Nucleus accumbens (tissue), 56 donors: ENCODE measurements at regions not wholly inside any gene's neighbourhood (a gene's known extent, or its start where the extent isn't known, plus 50 kb on each side); places are given as distances from the start of the nearest gene placed in this dataset.
A peak's percentile ranks its signal among the peaks of the same experiment; 100 is the strongest.

Experiments
- DNase-seq, 56 donors: peaks; one replicate each; lab custom pipeline; 2025; lab: John Stamatoyannopoulos, UW

GRCh38 chr9:18129809-18130334, 344.1 kb upstream of the ADAMTSL1 start:
- no peak for DNase-seq

DNA sequence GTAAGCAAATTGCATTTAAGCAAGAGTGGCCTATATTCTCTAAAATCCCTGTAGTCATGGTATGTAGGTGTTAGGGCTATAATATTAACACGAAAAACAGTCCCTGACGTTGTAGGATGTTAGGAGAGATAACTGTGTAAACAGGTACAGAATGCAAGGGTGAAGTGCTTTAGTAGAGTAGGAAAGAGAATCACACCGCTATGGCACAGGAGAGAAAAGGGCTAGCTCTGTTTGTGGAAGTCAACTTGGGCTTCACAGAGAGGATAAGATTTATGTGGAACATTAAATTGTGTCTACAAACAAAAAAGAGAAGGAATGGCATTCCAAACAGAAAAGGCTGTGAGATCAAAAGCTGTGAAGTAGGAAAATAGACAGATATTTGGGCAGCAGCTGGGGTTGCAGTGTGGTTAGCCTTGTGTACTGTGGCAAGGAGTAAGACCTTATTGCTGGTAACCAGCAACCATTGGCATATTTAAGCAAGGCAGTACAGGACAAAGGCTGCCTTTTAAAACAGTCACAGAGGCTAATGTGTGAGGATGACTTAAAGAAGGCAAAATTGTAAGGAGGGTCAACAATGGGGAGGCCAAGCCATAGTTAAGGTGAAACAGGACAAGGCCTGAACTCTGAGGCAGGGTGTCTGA, 337.5 kb upstream of the ADAMTSL1 start:
- no peak for DNase-seq

DNA sequence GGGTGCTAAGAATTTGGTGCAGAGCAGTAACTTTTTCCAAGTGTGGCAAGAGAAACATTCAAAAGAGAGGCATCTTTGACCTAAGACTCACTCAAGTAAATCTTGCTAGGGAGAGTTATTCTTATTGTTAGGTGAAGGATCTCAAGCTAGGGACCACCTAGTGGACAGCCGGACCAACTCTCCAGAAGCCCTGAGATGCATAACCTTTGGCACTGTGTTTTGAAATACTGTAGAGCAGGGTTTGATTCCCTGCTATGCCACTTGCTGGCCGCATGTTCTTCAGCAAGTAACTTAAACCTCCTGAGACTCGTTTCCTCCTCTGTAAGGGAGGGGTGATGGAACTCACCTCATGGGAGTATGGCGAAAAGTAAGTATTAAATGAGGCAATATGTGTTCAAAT, 336.1 kb upstream of the ADAMTSL1 start:
- DNase-seq, result no peak

GRCh38 chr9:18138656-18139055, 335.3 kb upstream of the ADAMTSL1 start:
- no peak for DNase-seq

- no peak for DNase-seq
Measured at GRCh38 chr9:18141681-18142080, 332.3 kb upstream of the ADAMTSL1 start.

DNA sequence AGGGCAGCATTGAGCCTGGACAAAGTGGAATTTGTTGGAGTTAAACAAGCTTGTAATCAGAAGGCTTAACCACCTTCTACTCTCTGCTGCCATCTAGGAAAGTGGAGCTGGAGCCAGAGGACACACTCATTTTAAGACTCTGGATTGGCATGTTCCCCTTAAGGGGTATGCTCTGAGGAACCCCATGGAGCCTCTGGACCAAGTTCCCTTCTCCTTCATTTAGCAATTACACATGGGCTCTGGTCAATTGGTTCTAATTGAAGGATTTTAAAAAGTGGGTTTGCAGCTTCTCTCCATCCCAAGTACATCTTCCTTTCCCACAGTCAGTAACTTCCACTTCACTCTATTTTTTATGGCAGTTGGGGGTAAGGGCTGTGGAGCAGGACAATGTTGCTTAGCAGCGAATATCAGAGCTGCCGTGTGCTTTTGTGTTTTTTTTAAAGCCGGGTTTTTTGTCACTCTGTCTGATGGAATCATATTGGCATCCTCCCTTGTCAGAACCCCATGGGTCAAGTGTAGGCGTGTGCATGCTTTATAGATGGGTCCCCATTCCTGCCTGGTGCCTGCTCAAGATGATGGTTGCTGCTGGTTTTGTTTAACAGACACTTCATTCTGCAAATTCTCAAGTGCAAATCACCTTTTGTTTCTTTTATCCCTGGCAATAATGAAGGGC, 330.7 kb upstream of the ADAMTSL1 start:
- DNase-seq, result peak in 1 of 56 donors; percentile 11

DNA sequence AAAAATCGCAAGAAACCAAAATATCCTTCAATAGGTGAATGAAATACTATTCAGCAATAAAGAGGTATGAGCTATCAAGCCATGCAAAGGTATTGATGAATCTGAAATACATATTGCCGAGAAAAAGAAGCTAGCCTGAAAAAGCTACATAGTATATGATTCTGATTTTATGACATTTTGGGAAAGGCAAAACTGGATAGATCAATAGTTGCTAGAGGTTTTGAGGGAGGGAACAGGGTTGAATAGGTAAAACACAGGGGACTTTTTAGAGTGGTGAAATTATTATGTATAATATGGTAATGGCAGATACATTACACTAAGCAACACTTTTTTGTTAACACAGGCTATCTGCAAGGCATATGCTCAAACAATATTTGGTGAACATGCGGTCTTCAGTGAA, 327.6 kb upstream of the ADAMTSL1 start:
- DNase-seq, result no peak

DNA sequence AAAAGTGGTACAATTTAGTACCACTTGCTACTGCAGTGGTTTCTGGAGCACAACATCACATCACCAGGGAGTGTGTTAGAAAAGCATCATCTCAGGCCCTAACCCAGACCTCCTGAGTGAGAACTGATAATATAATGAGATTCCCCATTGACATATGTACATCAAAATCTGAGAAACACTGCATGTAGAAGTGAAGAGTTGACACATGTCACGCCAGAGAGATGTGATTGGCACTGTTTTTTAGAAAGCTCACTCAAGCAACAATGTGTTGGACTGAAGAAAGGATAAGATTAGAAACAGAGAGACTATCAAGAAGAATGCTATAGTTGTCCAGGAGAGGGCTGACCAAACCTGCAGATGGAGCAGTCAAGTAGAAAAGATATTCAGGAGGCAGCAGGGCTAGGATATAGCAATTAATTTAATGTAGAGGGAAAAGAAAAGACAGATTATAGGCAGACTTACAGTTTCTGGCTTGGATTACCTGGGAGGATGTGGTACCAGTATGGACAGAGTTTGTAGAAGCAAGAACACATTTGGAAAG, 324.4 kb upstream of the ADAMTSL1 start:
- DNase-seq, result no peak

DNA sequence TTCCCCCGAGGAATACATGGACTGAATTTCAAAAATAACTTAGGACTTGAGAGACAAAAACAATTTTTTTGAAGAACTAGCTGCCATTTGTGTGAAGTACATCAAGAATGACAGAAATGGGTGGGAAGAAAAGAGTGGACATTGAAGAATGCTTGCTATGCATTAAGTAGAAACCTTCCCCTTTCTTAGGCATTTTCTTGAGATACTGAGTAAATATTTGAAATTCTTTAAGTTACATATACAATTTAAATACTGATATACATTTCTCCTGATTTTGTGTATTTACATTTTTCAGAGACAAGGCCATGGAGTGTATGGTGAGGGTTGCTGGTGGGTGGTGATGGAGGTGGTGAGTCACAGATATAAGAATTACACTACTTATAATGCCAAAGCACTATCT, 319.3 kb upstream of the ADAMTSL1 start:
- no peak for DNase-seq

DNA sequence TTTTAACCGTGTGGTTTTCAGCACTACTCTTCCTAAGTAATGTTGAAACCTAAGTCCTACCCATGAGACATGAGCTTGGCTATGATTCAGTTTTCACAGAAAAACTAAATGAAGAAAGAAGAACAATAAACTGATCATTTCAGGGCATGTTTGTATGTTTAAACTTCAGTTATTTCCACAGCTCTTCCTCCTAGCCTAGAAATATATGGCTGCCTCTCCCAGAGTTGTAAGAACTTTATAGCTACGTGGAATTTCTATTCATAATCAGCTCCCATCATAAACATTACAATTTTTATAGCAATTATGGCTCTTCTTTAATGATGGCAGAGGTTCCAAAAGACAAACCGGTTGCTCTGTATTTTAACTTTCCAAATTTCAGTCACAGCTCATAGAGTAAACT, 314.7 kb upstream of the ADAMTSL1 start:
- no peak for DNase-seq

- no peak for DNase-seq
Measured at GRCh38 chr9:18163146-18163545, 310.8 kb upstream of the ADAMTSL1 start.

DNA sequence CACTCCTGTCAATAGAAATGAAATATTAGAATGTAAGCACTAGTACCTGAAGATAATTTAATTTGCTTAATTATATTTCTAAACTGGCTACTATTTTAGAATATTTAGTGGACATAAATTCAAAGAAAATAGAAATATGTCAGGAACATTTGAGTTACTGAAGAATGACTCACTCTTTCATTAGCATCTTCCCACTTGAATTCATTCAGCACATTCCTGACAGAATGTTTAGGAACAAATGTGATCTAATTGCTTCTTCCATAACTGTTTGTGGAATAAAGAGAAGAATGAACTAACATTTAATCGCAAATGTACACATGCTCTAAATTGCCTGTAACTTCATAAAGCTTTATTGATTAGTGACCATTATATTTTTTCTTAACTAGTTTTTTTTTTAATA, 306.2 kb upstream of the ADAMTSL1 start:
- DNase-seq, result no peak

DNA sequence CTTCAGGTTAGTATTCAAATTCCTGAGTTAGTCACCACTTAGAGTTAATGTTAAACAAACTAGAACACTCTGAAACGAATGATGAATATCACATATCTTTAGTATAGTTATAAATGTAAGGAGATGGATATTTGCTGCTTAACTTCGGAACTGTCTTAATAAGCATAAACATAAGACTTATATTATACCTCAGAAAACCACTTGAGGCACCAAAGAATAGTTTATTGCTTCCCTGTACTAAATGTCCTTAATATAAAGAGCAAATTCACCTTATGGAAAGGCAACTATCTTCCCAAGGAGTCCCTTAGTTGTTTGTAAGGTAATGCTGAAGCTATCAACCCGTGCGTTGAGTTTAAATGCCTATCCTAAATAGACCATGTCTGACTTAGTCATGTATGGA, 300.0 kb upstream of the ADAMTSL1 start:
- DNase-seq, result no peak

DNA sequence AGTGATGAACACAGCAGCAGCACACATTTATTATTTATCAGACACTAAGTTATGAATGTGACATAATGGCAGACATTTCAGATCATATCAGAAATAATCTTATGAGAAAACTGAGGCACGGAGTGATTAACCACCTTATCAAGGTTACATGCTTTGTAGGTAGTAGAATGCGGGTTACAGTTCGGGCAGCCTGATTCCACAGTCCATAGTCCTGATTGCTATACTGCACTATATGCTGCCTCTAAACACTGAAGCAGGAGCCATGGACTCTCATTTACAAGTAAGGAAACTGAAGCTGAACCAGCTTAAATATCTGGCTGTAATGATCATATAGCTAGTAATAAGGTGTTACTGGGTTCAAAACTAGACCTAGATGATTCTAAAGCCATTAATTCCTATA, 291.3 kb upstream of the ADAMTSL1 start:
- DNase-seq, result no peak

GRCh38 chr9:18183974-18184373, 290.0 kb upstream of the ADAMTSL1 start:
- DNase-seq, result no peak

DNA sequence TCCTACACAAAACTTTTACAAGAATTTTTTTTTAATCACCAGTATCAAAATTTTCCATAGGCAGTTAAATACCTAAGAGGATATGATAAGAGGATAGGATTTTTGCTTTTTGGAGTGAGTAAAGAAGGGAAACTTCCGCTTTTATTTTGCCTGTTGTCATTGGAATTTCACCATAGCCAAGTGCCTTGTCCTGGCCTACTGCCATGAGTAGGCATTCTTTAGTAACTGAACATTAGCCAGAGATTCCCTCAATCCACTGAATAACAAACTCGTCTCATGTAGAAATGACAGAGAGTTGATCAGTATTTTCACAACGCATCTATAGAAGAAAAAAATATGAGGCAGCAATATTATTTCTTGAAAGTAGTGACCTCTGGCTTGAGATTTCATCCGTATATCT, 289.6 kb upstream of the ADAMTSL1 start:
- DNase-seq, result no peak

DNA sequence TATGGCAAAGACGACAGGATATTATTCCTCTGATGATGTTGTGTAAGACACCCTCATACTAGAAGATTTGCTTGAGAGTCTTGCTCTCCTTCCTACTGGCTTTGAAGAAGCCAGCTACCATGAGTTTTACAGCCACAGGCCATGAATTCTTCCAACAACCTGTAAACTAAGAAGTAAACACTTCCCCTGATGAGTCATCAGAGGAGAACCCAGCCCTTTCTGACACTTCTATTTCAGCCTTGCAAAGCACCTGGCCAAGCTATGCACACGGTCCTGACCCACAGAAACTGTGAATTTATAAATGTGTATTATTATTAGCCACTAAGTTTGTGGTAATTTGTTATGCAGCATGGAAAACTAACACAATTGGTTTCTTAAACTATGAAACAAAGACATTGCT, 288.8 kb upstream of the ADAMTSL1 start:
- no peak for DNase-seq

DNA sequence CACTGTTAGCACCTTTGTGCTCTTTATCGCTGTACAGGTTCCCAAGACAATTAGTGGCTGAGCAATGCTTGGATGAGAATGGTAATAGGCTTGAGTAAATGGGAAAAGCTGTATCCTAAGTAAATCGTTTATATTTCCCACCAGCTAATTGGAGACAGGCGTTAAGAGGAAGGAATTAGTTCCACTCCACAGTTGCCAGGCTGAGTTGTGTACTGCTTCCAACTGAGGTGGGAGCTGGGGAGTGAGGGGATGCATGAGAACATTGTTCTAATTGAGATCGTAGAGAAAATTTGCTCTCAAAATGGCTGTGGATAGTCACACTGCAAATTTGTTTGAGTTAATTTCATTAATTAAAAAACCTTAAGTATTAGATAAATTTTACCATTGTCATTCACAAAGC, 285.0 kb upstream of the ADAMTSL1 start:
- DNase-seq, result no peak

DNA sequence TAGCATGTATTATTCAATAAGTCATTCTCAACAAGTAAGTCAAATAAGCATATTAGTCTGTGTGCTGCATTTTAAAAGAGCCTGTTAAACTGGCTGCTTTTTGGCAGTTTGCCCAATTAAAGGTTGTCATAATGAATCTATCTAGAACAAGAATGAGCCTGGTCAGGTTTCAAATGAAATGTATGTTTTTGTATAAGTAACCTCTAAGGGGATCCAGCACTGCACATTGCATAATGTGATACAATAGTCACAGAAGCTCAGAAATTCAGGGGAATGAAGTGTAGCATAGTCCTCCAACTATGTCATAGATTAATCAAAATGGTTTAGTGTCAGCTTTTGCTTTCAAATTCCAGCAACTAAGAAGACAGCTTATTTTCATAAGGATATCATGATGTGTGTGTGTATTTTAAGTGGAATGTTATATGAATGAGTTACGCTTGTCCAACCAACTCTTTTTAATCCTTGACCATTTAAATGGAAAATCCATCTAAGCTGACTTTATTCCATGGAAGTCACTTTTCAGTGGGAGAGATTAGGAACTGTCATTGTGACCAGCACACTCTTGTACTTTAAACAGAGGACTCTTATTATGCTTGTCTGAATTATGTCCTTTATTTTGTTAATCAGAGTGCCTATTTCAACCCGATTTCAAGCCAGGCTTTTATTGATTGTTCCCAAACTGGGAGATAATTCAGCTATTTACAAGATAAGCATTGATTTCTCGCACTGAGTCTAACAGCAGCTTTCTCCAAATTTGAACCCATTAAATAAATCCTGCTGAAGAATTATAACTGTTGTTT, 283.9 kb upstream of the ADAMTSL1 start:
- no peak for DNase-seq

DNA sequence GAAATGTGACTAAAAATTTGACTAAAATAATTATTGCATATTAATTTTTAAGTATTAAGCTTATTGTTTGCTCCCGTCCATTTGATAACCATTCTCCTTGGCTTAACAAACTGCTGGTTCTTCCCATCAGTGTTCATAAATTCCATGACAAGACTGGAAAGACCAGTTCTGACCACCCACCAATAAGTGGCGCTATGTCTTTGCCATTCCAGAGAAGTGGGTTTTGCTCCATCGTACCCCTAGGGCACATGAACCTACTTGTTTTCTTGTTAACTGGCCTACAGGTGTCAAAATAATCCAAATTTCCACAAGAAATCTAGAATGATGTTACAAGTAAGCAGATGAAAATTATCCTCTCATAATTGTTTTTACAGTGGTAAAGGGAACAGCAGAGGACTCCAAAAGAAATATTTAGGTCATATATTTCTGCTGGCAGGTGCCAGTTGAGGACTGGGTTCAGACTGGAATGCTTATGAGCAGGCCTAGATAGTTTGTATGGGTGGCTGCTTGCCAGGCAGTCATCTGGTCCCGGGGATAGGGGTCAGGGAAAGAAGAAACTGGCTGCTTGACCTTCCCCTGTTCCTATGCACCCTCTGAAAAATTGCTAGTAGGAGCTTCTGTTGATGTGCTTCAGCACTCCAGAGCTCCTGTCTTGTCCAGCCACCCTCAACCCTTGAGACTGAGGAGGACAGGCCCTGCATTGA, 283.1 kb upstream of the ADAMTSL1 start:
- no peak for DNase-seq

DNA sequence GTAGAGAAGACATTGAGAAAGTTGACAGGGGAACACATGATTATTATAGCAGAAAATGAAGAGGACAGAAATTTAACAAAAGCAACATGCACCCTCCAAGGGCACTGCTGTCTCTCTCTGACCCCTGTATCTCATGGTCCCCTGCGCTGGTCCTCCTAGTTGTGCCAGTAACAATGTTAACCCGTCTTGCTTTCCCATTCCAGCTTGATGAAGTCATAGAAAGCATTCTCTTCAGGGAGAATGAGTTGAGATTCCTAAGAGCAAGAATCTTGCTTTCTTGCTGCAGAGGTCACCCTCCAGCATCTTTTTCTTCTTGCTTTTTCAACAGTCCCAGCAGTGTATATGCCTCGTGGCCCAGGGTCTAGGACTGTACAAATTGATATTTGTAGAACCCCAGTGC, 279.6 kb upstream of the ADAMTSL1 start:
- DNase-seq, result no peak
